ENCODE measurements at regions not wholly inside any gene's neighbourhood (a gene's known extent, or its start where the extent isn't known, plus 50 kb on each side); places are given as distances from the start of the nearest gene placed in this dataset.

GRCh38 chr1:69510026-69510425 lies 57.7 kb upstream of the LRRC7 start:
- DNase-seq (ENCODE audit: low spot score in 2 of 2): no peak
- Histone ChIP-seq H3K4me3 (no peak overlapping the region), H3K9me3 (no peaks in the 10 kb centered on the region), H3K4me1 (no peaks in the 10 kb centered on the region), H3K27me3 (no peaks in the 10 kb centered on the region), H3K27ac (no peak overlapping the region), H3K36me3 (no peaks in the 10 kb centered on the region)
- intact Hi-C loops (cut with DNase I): no loop called here
- TF ChIP-seq CTCF (IDR thresholded peaks at IDR 0.05): no peak

GRCh38 chr1:69511426-69512192 lies 56.1 kb upstream of the LRRC7 start:
- H3K4me1 ChIP-seq: no peaks in the 10 kb centered on the region
- H3K27ac ChIP-seq: no peak overlapping the region
- no peaks in the 10 kb centered on the region for H3K27me3 ChIP-seq
- H3K9me3 ChIP-seq: no peaks in the 10 kb centered on the region
- intact Hi-C loops (cut with DNase I): no loop called here
- H3K4me3 ChIP-seq: no peak overlapping the region
- no peak for TF ChIP-seq CTCF (IDR thresholded peaks at IDR 0.05)
- H3K36me3 ChIP-seq: no peaks in the 10 kb centered on the region
- DNase-seq (ENCODE audit: low spot score in 2 of 2): no peak

GRCh38 chr1:69513601-69514000 lies 54.1 kb upstream of the LRRC7 start:
- intact Hi-C loops (cut with DNase I): no loop called here
- H3K27ac ChIP-seq: no peak overlapping the region
- no peak for TF ChIP-seq CTCF (IDR thresholded peaks at IDR 0.05)
- no peaks in the 10 kb centered on the region for H3K27me3 ChIP-seq
- DNase-seq (ENCODE audit: low spot score in 2 of 2): no peak
- H3K36me3 ChIP-seq: no peaks in the 10 kb centered on the region
- H3K9me3 ChIP-seq: no peaks in the 10 kb centered on the region
- H3K4me3 ChIP-seq: no peak overlapping the region
- no peaks in the 10 kb centered on the region for H3K4me1 ChIP-seq

Measured in ascending aorta (tissue), 2 donors.